Mesenchymal stem cell (in vitro differentiated cells and primary cell): ENCODE measurements at regions not wholly inside any gene's neighbourhood (a gene's known extent, or its start where the extent isn't known, plus 50 kb on each side); places are given as distances from the start of the nearest gene placed in this dataset.

Experiments
- DNase-seq: peaks from one replicate; pipeline ENCODE4 v3.0.0-alpha.2; 2013
- H2AFZ ChIP-seq: one replicate; pipeline ENCODE4 v1.6.1; 2013; ENCODE audit warnings: low read depth, mild to moderate bottlenecking, control low read depth, inconsistent platforms, low read length, moderate library complexity
- H2AK5ac ChIP-seq: 2 replicates; pipeline ENCODE4 v1.6.1; 2013; ENCODE audit warnings: low read length, moderate library complexity, mild to moderate bottlenecking, inconsistent platforms; ENCODE audit not compliant: severe bottlenecking
- H2BK120ac ChIP-seq: one replicate; pipeline ENCODE4 v1.6.1; 2013; ENCODE audit warnings: low read depth, mild to moderate bottlenecking, inconsistent platforms, low read length, moderate library complexity
- H2BK12ac ChIP-seq, 2 experiments: one replicate each; pipeline ENCODE4 v1.6.1; 2013; ENCODE audit warnings: inconsistent platforms in 2 of 2, low read length in 2 of 2, mild to moderate bottlenecking in 2 of 2, moderate library complexity in 2 of 2, control low read depth in 1 of 2
- H2BK15ac ChIP-seq: one replicate; pipeline ENCODE4 v1.6.1; 2013; ENCODE audit warnings: mild to moderate bottlenecking, low read depth, inconsistent platforms; ENCODE audit not compliant: poor library complexity, severe bottlenecking
- H2BK5ac ChIP-seq: 2 replicates; pipeline ENCODE4 v1.6.1; 2013; ENCODE audit warnings: low read depth, mild to moderate bottlenecking, low read length, control low read depth, inconsistent platforms; ENCODE audit not compliant: poor library complexity, severe bottlenecking
- H3K14ac ChIP-seq, 2 experiments: one replicate each; pipeline ENCODE4 v1.6.1; 2013; ENCODE audit warnings: inconsistent platforms in 2 of 2, low read length in 2 of 2, control low read depth in 1 of 2, mild to moderate bottlenecking in 1 of 2, moderate library complexity in 1 of 2
- H3K18ac ChIP-seq, 2 experiments: one replicate each; pipeline ENCODE4 v1.6.1; 2013; ENCODE audit warnings: inconsistent platforms in 2 of 2, low read length in 2 of 2, control low read depth in 1 of 2, low read depth in 1 of 2, mild to moderate bottlenecking in 1 of 2
- H3K23ac ChIP-seq, 2 experiments: one replicate each; pipeline ENCODE4 v1.6.1; 2013; ENCODE audit warnings: inconsistent platforms in 2 of 2, low read length in 2 of 2, mild to moderate bottlenecking in 2 of 2, moderate library complexity in 2 of 2, control low read depth in 1 of 2
- H3K27ac ChIP-seq: 2 replicates; pipeline ENCODE4 v1.5.1; 2013; ENCODE audit warnings: mild to moderate bottlenecking, moderate library complexity, low read length, control low read depth, inconsistent platforms; ENCODE audit not compliant: poor library complexity, severe bottlenecking
- H3K27me3 ChIP-seq, 2 experiments: 2 replicates each; pipeline versions ENCODE4 v1.6.1 to v1.7.0; 2013; ENCODE audit warnings: low read length in 2 of 2, mild to moderate bottlenecking in 2 of 2, moderate library complexity in 2 of 2, control low read depth in 1 of 2, inconsistent platforms in 1 of 2; ENCODE audit not compliant: control insufficient read depth in 1 of 2, insufficient read depth in 1 of 2
- H3K36me3 ChIP-seq, 2 experiments: 2 replicates each; pipeline versions ENCODE4 v1.6.1 to v1.7.0; 2013; ENCODE audit warnings: low read length in 2 of 2, control low read depth in 1 of 2, inconsistent platforms in 1 of 2, low read depth in 1 of 2, mild to moderate bottlenecking in 1 of 2; ENCODE audit not compliant: insufficient read depth in 2 of 2, control insufficient read depth in 1 of 2
- H3K4ac ChIP-seq, 2 experiments: one replicate each; pipeline ENCODE4 v1.6.1; 2013; ENCODE audit warnings: inconsistent platforms in 2 of 2, low read length in 2 of 2, mild to moderate bottlenecking in 2 of 2, moderate library complexity in 2 of 2, control low read depth in 1 of 2, low read depth in 1 of 2
- H3K4me1 ChIP-seq: 2 replicates; pipeline ENCODE4 v1.6.1; 2013; ENCODE audit warnings: low read depth, low read length, control low read depth; ENCODE audit not compliant: control insufficient read depth, insufficient read depth
- H3K4me2 ChIP-seq: 2 replicates; pipeline ENCODE4 v1.6.1; 2013; ENCODE audit warnings: low read length, mild to moderate bottlenecking, inconsistent platforms; ENCODE audit not compliant: poor library complexity, severe bottlenecking
- H3K4me3 ChIP-seq, 2 experiments: 2 replicates each; pipeline versions ENCODE4 v1.5.1 to v1.7.0; 2013; ENCODE audit warnings: low read length in 2 of 2, mild to moderate bottlenecking in 2 of 2, control low read depth in 1 of 2, low read depth in 1 of 2; ENCODE audit not compliant: insufficient read depth in 1 of 2
- H3K79me1 ChIP-seq: replicated peaks from 2 replicates; pipeline ENCODE4 v1.6.1; 2013; ENCODE audit warnings: mild to moderate bottlenecking, control low read depth, low read length, inconsistent platforms; ENCODE audit not compliant: poor library complexity, severe bottlenecking
- H3K9ac ChIP-seq: 2 replicates; pipeline ENCODE4 v1.7.0; 2013; ENCODE audit warnings: mild to moderate bottlenecking, low read length, moderate library complexity
- H3K9me3 ChIP-seq: 2 replicates; pipeline ENCODE4 v1.7.0; 2013; ENCODE audit warnings: mild to moderate bottlenecking, low read length; ENCODE audit not compliant: control insufficient read depth
- H4K8ac ChIP-seq: one replicate; pipeline ENCODE4 v1.6.1; 2013; ENCODE audit warnings: inconsistent platforms, mild to moderate bottlenecking, low read length, moderate library complexity
- H4K91ac ChIP-seq: one replicate; pipeline ENCODE4 v1.6.1; 2013; ENCODE audit warnings: mild to moderate bottlenecking, low read length, inconsistent platforms
- WGBS: methylation state at CpG from one replicate; pipeline ENCODE4 v1.1.7; 2013; ENCODE audit warnings: mixed read lengths; 5-methylcytosine and 5-hydroxymethylcytosine counted together

- Histone ChIP-seq H2AK5ac (no peak overlapping the region), H3K14ac (no peak overlapping the region), H3K4me1 (peaks cover 2% of the 10 kb centered on the region), H2BK12ac (no peak overlapping the region), H3K36me3 (no peaks in the 10 kb centered on the region), H3K9me3 (no peaks in the 10 kb centered on the region), H3K23ac (no peak overlapping the region), H3K4me2 (no peak overlapping the region), H4K91ac (no peak overlapping the region), H4K8ac (no peak overlapping the region), H2AFZ (no peak overlapping the region), H3K4ac (no peak overlapping the region), H3K27ac (no peak overlapping the region), H2BK15ac (no peak overlapping the region), H3K18ac (no peak overlapping the region), H3K9ac (no peak overlapping the region), H3K4me3 (no peak overlapping the region), H2BK120ac (no peak overlapping the region), H3K27me3 (no peaks in the 10 kb centered on the region), H2BK5ac (no peak overlapping the region), H3K79me1 (no peaks in the 10 kb centered on the region)
- DNase-seq = no peak
- WGBS = 90% methylated on average over 12 of the region's 12 CpGs
Observed at GRCh38 chr22:48539261-48539660, 1288.4 kb downstream of the BRD1 start.

- Histone ChIP-seq H3K4me2 (no peak overlapping the region), H2BK5ac (no peak overlapping the region), H3K4ac (no peak overlapping the region), H2BK120ac (no peak overlapping the region), H3K23ac (no peak overlapping the region), H4K91ac (no peak overlapping the region), H3K36me3 (no peaks in the 10 kb centered on the region), H3K14ac (no peak overlapping the region), H3K79me1 (no peaks in the 10 kb centered on the region), H3K9me3 (no peaks in the 10 kb centered on the region), H2AK5ac (no peak overlapping the region), H3K4me3 (no peak overlapping the region), H3K4me1 (peaks cover 2% of the 10 kb centered on the region), H3K18ac (no peak overlapping the region), H2AFZ (no peak overlapping the region), H2BK12ac (no peak overlapping the region), H2BK15ac (no peak overlapping the region), H3K9ac (no peak overlapping the region), H3K27ac (no peak overlapping the region), H4K8ac (no peak overlapping the region), H3K27me3 (no peaks in the 10 kb centered on the region)
- no peak for DNase-seq
- WGBS = 82% methylated on average over 18 of the region's 18 CpGs
Observed at GRCh38 chr22:48538291-48538820, 1289.3 kb downstream of the BRD1 start.

GRCh38 chr22:48537343-48537680 is 1290.4 kb downstream of the BRD1 start:
- Histone ChIP-seq H2AK5ac (no peak overlapping the region), H3K9ac (no peak overlapping the region), H2BK12ac (no peak overlapping the region), H2BK120ac (no peak overlapping the region), H2BK15ac (no peak overlapping the region), H3K79me1 (no peaks in the 10 kb centered on the region), H3K4ac (no peak overlapping the region), H3K23ac (no peak overlapping the region), H3K36me3 (no peaks in the 10 kb centered on the region), H2AFZ (no peak overlapping the region), H3K4me1 (peaks cover under 1% of the 10 kb centered on the region), H3K4me2 (no peak overlapping the region), H3K18ac (no peak overlapping the region), H2BK5ac (no peak overlapping the region), H4K91ac (no peak overlapping the region), H4K8ac (no peak overlapping the region), H3K27me3 (no peaks in the 10 kb centered on the region), H3K14ac (no peak overlapping the region), H3K9me3 (no peaks in the 10 kb centered on the region), H3K27ac (no peak overlapping the region), H3K4me3 (no peak overlapping the region)
- DNase-seq = no peak
- WGBS = 99% methylated on average over 3 of the region's 3 CpGs

DNA sequence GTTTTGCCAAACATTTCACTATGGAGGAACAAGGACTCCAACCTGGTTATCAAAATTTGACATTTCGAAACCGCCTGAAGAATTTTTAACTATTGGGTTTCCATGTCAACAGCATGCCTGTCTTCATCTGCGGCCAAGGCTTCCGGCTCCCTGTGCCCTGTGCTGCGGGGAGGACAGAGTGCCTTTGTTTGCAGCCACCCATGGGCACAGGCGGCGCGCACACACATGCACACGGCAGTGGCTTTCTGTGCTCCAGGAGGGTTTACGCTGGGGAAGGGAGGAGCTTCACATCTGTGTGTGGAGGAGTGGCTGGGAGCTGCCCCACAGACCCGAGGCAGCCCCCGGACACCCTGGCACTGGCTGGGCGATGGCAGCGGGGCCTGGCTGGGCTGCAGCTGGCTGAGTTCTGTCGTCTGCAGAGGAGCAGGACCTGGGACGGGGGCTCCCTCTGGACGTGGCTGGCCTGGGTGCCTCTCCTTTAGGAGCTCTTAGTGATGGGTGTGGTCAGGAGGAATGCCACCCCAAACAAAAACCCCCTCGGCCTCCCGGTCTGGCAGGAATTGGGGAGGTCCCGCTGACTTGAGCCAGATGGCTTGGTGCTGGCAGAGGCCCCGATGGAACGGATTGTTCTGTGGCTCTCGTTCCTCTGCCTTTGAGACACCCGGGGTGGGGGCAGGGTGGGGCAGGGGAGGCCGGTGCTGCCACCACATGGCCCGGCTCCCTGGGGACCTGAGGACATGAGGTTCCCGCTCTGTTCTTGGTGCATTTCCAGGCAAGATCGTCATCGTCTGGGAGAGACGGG is 1290.9 kb downstream of the BRD1 start:
- no peak for DNase-seq
- Histone ChIP-seq H3K4me3 (no peak overlapping the region), H3K36me3 (no peaks in the 10 kb centered on the region), H2BK15ac (no peak overlapping the region), H3K4me1 (no peaks in the 10 kb centered on the region), H3K4me2 (no peak overlapping the region), H2BK120ac (no peak overlapping the region), H4K8ac (no peak overlapping the region), H3K14ac (no peak overlapping the region), H2BK12ac (no peak overlapping the region), H4K91ac (no peak overlapping the region), H3K9me3 (no peaks in the 10 kb centered on the region), H3K27ac (no peak overlapping the region), H3K23ac (no peak overlapping the region), H2BK5ac (no peak overlapping the region), H2AK5ac (no peak overlapping the region), H3K4ac (no peak overlapping the region), H3K9ac (no peak overlapping the region), H3K18ac (no peak overlapping the region), H3K79me1 (no peaks in the 10 kb centered on the region), H3K27me3 (no peaks in the 10 kb centered on the region), H2AFZ (no peak overlapping the region)
- WGBS = 90% methylated on average over 30 of the region's 30 CpGs
